Caco-2 (cell line): ENCODE measurements at regions not wholly inside any gene's neighbourhood (a gene's known extent, or its start where the extent isn't known, plus 50 kb on each side); places are given as distances from the start of the nearest gene placed in this dataset.

ENCODE experiments used
- BruUV-seq: library from RNA; stranded (reverse); fragments of 400-500 nt; replicated peaks from 2 replicates; lab custom pipeline; 2021; lab: Mats Ljungman, UMichigan
- CTCF ChIA-PET: fragments of 300-600 bp; sonication (Branson Sonifier 250); formaldehyde crosslinking; loops from one replicate; lab custom pipeline; 2022; ENCODE audit warnings: antibody characterized with exemption; lab: Charles Lee
- POLR2A ChIA-PET: fragments of 300-600 bp; sonication (Branson Sonifier 250); formaldehyde crosslinking; loops from one replicate; lab custom pipeline; 2022; ENCODE audit warnings: antibody characterized with exemption; lab: Charles Lee
- DNase-seq, 2 experiments: peaks; one replicate each; pipeline versions ENCODE4 v3.0.0 to v3.0.0-alpha.2; 2020 to 2022
- H3K27me3 ChIP-seq: replicated peaks from 2 replicates; pipeline ENCODE4 v1.6.0; 2011; ENCODE audit warnings: low read length; ENCODE audit not compliant: control insufficient read depth, insufficient read depth
- H3K36me3 ChIP-seq: 2 replicates; pipeline ENCODE4 v1.5.1; 2011; ENCODE audit warnings: low read length; ENCODE audit not compliant: control insufficient read depth, insufficient read depth
- H3K4me1 ChIP-seq: fragments of 250-450 bp; sonication (Bioruptor Pico); 2 replicates; pipeline ENCODE4 v1.5.1; 2020; ENCODE audit warnings: mild to moderate bottlenecking
- H3K4me3 ChIP-seq: 2 replicates; pipeline ENCODE4 v1.5.1; 2011; ENCODE audit warnings: low read depth, mild to moderate bottlenecking, control low read depth, low read length
- H3K9me3 ChIP-seq: fragments of 250-450 bp; sonication (Bioruptor Pico); 2 replicates; pipeline ENCODE4 v1.5.1; 2020; ENCODE audit warnings: mild to moderate bottlenecking, moderate library complexity
- H3K27ac Mint-ChIP-seq: one replicate; pipeline ENCODE4 v1.8.0; 2022; ENCODE audit warnings: mixed read lengths; ENCODE audit not compliant: unreplicated experiment
- H3K27me3 Mint-ChIP-seq: one replicate; pipeline ENCODE4 v1.8.0; 2022; ENCODE audit warnings: mixed read lengths; ENCODE audit not compliant: insufficient read depth, unreplicated experiment
- H3K36me3 Mint-ChIP-seq: one replicate; pipeline ENCODE4 v1.8.0; 2022; ENCODE audit warnings: mild to moderate bottlenecking, mixed read lengths; ENCODE audit not compliant: insufficient read depth, unreplicated experiment
- H3K4me1 Mint-ChIP-seq: one replicate; pipeline ENCODE4 v1.8.0; 2022; ENCODE audit warnings: low read depth, mixed read lengths; ENCODE audit not compliant: unreplicated experiment
- H3K4me3 Mint-ChIP-seq: one replicate; pipeline ENCODE4 v1.8.0; 2022; ENCODE audit warnings: mild to moderate bottlenecking, moderate library complexity, mixed read lengths; ENCODE audit not compliant: unreplicated experiment
- H3K9me3 Mint-ChIP-seq: one replicate; pipeline ENCODE4 v1.8.0; 2022; ENCODE audit warnings: mixed read lengths; ENCODE audit not compliant: unreplicated experiment
- CTCF ChIP-seq, 2 experiments: fragments of 200-600 bp in 1 of 2; IDR thresholded peaks; 1 replicate in 1 of 2; 2 replicates in 1 of 2; pipeline versions ENCODE4 v1.5.1 to v1.8.0; 2011 to 2022; ENCODE audit warnings: antibody characterized with exemption in 1 of 2, control low read depth in 1 of 2, inconsistent platforms in 1 of 2, low read depth in 1 of 2, low read length in 1 of 2, mild to moderate bottlenecking in 1 of 2, moderate library complexity in 1 of 2; ENCODE audit not compliant: insufficient read depth in 1 of 2, severe bottlenecking in 1 of 2, unreplicated experiment in 1 of 2
- intact Hi-C: fragments of 100-400 bp; cut with micrococcal nuclease; formaldehyde crosslinking; loops from one replicate; pipeline ENCODE4 v1.10.0; 2022; ENCODE audit not compliant: unreplicated experiment

- intact Hi-C loops: no loop called here
- no peaks in the 10 kb centered on the region for H3K36me3 ChIP-seq
- H3K36me3 Mint-ChIP-seq: no peaks in the 10 kb centered on the region
- no peak for TF ChIP-seq CTCF (IDR thresholded peaks at IDR 0.05; ENCODE audit: insufficient read depth in 1 of 2, low read depth in 1 of 2, low read length in 1 of 2, severe bottlenecking in 1 of 2, unreplicated experiment in 1 of 2)
- H3K4me3 ChIP-seq: no peak overlapping the region
- H3K27me3 ChIP-seq: no peaks in the 10 kb centered on the region
- H3K4me1 Mint-ChIP-seq: no peaks in the 10 kb centered on the region
- H3K9me3 ChIP-seq: no peaks in the 10 kb centered on the region
- no peak for DNase-seq
- POLR2A ChIA-PET: no interaction called here
- CTCF ChIA-PET: no interaction called here
- H3K4me3 Mint-ChIP-seq: no peak overlapping the region
- no TSS peak for BruUV-seq
- no peak overlapping the region for H3K27ac Mint-ChIP-seq
- H3K27me3 Mint-ChIP-seq: no peaks in the 10 kb centered on the region
- H3K4me1 ChIP-seq: peaks cover 4% of the 10 kb centered on the region; the same call in 1 of the 2 replicates
- no peaks in the 10 kb centered on the region for H3K9me3 Mint-ChIP-seq
These were observed 193.0 kb downstream of the ZC3H11B start for GRCh38 chr1:219419860-219420259.

- no peaks in the 10 kb centered on the region for H3K9me3 Mint-ChIP-seq
- ChIA-PET POLR2A (no interaction called here), CTCF (no interaction called here)
- no TSS peak for BruUV-seq
- Histone ChIP-seq H3K9me3 (no peaks in the 10 kb centered on the region), H3K27me3 (no peaks in the 10 kb centered on the region), H3K4me3 (no peak overlapping the region), H3K4me1 (peaks cover 4% of the 10 kb centered on the region; the same call in 1 of the 2 replicates), H3K36me3 (no peaks in the 10 kb centered on the region)
- DNase-seq: no peak
- no peaks in the 10 kb centered on the region for H3K4me1 Mint-ChIP-seq
- no peak overlapping the region for H3K27ac Mint-ChIP-seq
- no peak overlapping the region for H3K4me3 Mint-ChIP-seq
- no peaks in the 10 kb centered on the region for H3K27me3 Mint-ChIP-seq
- intact Hi-C loops: no loop called here
- H3K36me3 Mint-ChIP-seq: no peaks in the 10 kb centered on the region
- no peak for TF ChIP-seq CTCF (IDR thresholded peaks at IDR 0.05; ENCODE audit: insufficient read depth in 1 of 2, low read depth in 1 of 2, low read length in 1 of 2, severe bottlenecking in 1 of 2, unreplicated experiment in 1 of 2)
These were observed 193.8 kb downstream of the ZC3H11B start for GRCh38 chr1:219419065-219419464.

GRCh38 chr1:219417610-219418009 is 195.3 kb downstream of the ZC3H11B start:
- Mint-ChIP-seq H3K27me3 (no peaks in the 10 kb centered on the region), H3K4me3 (no peak overlapping the region), H3K9me3 (no peaks in the 10 kb centered on the region), H3K36me3 (no peaks in the 10 kb centered on the region), H3K4me1 (no peaks in the 10 kb centered on the region), H3K27ac (no peak overlapping the region)
- BruUV-seq: no TSS peak
- no peak for TF ChIP-seq CTCF (IDR thresholded peaks at IDR 0.05; ENCODE audit: insufficient read depth in 1 of 2, low read depth in 1 of 2, low read length in 1 of 2, severe bottlenecking in 1 of 2, unreplicated experiment in 1 of 2)
- ChIA-PET POLR2A (no interaction called here), CTCF (no interaction called here)
- Histone ChIP-seq H3K9me3 (no peaks in the 10 kb centered on the region), H3K4me3 (no peak overlapping the region), H3K36me3 (no peaks in the 10 kb centered on the region), H3K27me3 (no peaks in the 10 kb centered on the region), H3K4me1 (peaks cover 4% of the 10 kb centered on the region; the same call in 1 of the 2 replicates)
- no peak for DNase-seq
- intact Hi-C loops: loop anchor here (2.0 kb wide), 1 partner anchor 31 kb away; no protein-coding TSS in a partner anchor
